ENCODE measurements at regions not wholly inside any gene's neighbourhood (a gene's known extent, or its start where the extent isn't known, plus 50 kb on each side); places are given as distances from the start of the nearest gene placed in this dataset.

DNA sequence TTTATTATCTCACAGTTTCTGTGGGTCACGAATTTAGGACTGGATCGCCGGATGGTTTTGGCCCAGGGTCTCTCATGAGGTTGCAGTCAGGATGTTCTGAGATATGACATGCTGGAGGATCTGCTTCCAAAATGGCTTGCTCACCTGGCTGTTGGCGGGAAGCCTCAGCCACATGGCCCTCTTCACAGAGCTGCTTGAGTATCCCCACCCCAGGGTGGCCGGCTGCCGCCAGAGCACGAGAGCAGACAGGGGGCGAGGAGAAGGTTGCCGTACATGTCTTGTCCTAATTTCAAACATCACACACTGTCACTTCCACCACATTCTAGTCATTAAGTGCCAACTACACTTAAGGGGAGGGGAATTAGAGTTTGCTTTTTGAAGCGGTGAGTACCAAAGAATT is 365.8 kb downstream of the FGFR2 start:
- TF ChIP-seq RELA (IDR thresholded peaks at IDR 0.05; ENCODE audit: borderline replicate concordance, partially characterized antibody) (no peak), EZH2 (IDR thresholded peaks at IDR 0.05; ENCODE audit: borderline replicate concordance, control insufficient read depth, low read depth, low read length) (no peak), TAF1 (IDR thresholded peaks at IDR 0.05; ENCODE audit: borderline replicate concordance, low read depth, low read length) (no peak), POLR2A (IDR thresholded peaks at IDR 0.05; ENCODE audit: low read depth, low read length) (no peak), EP300 (IDR thresholded peaks at IDR 0.05; ENCODE audit: borderline replicate concordance in 1 of 2, control insufficient read depth in 1 of 2, low read depth in 2 of 2, low read length in 2 of 2) (no peak), IKZF2 (IDR thresholded peaks at IDR 0.05) (no peak), WRNIP1 (IDR thresholded peaks at IDR 0.05; ENCODE audit: borderline replicate concordance, low read depth, low read length) (no peak), NR2C2 (IDR thresholded peaks at IDR 0.05; ENCODE audit: borderline replicate concordance, control insufficient read depth, insufficient read length, low read depth) (no peak), FOXM1 (IDR thresholded peaks at IDR 0.05; ENCODE audit: low read depth, low read length) (no peak), TCF12 (IDR thresholded peaks at IDR 0.05; ENCODE audit: low read depth, low read length) (no peak), CREB1 (IDR thresholded peaks at IDR 0.05; ENCODE audit: low read depth) (no peak)
- TF ChIP-seq, protein P1, sequence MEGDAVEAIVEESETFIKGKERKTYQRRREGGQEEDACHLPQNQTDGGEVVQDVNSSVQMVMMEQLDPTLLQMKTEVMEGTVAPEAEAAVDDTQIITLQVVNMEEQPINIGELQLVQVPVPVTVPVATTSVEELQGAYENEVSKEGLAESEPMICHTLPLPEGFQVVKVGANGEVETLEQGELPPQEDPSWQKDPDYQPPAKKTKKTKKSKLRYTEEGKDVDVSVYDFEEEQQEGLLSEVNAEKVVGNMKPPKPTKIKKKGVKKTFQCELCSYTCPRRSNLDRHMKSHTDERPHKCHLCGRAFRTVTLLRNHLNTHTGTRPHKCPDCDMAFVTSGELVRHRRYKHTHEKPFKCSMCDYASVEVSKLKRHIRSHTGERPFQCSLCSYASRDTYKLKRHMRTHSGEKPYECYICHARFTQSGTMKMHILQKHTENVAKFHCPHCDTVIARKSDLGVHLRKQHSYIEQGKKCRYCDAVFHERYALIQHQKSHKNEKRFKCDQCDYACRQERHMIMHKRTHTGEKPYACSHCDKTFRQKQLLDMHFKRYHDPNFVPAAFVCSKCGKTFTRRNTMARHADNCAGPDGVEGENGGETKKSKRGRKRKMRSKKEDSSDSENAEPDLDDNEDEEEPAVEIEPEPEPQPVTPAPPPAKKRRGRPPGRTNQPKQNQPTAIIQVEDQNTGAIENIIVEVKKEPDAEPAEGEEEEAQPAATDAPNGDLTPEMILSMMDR (IDR thresholded peaks at IDR 0.05 in 2 of 3, conservative IDR thresholded peaks at IDR 0.05 in 1 of 3; ENCODE audit: control insufficient read depth in 2 of 3, extremely low read depth in 1 of 3, insufficient read depth in 1 of 3, low read depth in 3 of 3, low read length in 3 of 3): no peak
- TF ChIP-seq, protein P2, sequence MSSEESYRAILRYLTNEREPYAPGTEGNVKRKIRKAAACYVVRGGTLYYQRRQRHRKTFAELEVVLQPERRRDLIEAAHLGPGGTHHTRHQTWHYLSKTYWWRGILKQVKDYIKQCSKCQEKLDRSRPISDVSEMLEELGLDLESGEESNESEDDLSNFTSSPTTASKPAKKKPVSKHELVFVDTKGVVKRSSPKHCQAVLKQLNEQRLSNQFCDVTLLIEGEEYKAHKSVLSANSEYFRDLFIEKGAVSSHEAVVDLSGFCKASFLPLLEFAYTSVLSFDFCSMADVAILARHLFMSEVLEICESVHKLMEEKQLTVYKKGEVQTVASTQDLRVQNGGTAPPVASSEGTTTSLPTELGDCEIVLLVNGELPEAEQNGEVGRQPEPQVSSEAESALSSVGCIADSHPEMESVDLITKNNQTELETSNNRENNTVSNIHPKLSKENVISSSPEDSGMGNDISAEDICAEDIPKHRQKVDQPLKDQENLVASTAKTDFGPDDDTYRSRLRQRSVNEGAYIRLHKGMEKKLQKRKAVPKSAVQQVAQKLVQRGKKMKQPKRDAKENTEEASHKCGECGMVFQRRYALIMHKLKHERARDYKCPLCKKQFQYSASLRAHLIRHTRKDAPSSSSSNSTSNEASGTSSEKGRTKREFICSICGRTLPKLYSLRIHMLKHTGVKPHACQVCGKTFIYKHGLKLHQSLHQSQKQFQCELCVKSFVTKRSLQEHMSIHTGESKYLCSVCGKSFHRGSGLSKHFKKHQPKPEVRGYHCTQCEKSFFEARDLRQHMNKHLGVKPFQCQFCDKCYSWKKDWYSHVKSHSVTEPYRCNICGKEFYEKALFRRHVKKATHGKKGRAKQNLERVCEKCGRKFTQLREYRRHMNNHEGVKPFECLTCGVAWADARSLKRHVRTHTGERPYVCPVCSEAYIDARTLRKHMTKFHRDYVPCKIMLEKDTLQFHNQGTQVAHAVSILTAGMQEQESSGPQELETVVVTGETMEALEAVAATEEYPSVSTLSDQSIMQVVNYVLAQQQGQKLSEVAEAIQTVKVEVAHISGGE (CRISPR knock-in tag; IDR thresholded peaks at IDR 0.05): no peak
- TF ChIP-seq, protein P3, sequence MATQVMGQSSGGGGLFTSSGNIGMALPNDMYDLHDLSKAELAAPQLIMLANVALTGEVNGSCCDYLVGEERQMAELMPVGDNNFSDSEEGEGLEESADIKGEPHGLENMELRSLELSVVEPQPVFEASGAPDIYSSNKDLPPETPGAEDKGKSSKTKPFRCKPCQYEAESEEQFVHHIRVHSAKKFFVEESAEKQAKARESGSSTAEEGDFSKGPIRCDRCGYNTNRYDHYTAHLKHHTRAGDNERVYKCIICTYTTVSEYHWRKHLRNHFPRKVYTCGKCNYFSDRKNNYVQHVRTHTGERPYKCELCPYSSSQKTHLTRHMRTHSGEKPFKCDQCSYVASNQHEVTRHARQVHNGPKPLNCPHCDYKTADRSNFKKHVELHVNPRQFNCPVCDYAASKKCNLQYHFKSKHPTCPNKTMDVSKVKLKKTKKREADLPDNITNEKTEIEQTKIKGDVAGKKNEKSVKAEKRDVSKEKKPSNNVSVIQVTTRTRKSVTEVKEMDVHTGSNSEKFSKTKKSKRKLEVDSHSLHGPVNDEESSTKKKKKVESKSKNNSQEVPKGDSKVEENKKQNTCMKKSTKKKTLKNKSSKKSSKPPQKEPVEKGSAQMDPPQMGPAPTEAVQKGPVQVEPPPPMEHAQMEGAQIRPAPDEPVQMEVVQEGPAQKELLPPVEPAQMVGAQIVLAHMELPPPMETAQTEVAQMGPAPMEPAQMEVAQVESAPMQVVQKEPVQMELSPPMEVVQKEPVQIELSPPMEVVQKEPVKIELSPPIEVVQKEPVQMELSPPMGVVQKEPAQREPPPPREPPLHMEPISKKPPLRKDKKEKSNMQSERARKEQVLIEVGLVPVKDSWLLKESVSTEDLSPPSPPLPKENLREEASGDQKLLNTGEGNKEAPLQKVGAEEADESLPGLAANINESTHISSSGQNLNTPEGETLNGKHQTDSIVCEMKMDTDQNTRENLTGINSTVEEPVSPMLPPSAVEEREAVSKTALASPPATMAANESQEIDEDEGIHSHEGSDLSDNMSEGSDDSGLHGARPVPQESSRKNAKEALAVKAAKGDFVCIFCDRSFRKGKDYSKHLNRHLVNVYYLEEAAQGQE (IDR thresholded peaks at IDR 0.05; ENCODE audit: low read depth, low read length): no peak

Data from GM12878 (cell line).